ENCODE measurements at regions not wholly inside any gene's neighbourhood (a gene's known extent, or its start where the extent isn't known, plus 50 kb on each side); places are given as distances from the start of the nearest gene placed in this dataset.

DNA sequence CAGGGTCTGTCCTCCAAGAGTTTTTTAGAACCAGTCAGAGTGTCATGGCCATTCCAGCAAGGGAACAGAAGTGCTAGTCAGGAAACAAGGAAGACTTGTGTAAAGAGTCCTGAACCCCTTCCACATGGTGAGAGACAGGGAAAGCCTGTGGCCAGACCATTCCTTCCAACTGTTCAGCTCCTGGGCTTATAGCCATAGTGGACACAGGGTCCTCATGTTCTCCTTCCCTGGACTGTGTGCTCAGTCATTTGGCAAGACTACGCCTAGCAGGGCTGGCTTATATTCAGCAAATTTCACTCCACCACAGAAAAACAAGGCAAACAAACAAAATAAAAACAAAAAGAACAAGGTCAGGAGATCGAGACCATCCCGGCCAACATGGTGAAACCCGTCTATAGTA is 60.5 kb downstream of the NRN1 start:
- TF ChIP-seq, protein P1, sequence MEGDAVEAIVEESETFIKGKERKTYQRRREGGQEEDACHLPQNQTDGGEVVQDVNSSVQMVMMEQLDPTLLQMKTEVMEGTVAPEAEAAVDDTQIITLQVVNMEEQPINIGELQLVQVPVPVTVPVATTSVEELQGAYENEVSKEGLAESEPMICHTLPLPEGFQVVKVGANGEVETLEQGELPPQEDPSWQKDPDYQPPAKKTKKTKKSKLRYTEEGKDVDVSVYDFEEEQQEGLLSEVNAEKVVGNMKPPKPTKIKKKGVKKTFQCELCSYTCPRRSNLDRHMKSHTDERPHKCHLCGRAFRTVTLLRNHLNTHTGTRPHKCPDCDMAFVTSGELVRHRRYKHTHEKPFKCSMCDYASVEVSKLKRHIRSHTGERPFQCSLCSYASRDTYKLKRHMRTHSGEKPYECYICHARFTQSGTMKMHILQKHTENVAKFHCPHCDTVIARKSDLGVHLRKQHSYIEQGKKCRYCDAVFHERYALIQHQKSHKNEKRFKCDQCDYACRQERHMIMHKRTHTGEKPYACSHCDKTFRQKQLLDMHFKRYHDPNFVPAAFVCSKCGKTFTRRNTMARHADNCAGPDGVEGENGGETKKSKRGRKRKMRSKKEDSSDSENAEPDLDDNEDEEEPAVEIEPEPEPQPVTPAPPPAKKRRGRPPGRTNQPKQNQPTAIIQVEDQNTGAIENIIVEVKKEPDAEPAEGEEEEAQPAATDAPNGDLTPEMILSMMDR (IDR thresholded peaks at IDR 0.05; ENCODE audit: low read depth, low read length), result no peak
- TF ChIP-seq, protein P2, sequence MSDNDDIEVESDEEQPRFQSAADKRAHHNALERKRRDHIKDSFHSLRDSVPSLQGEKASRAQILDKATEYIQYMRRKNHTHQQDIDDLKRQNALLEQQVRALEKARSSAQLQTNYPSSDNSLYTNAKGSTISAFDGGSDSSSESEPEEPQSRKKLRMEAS (IDR thresholded peaks at IDR 0.05; ENCODE audit: low read depth, low read length), result no peak
- TF ChIP-seq POLR2A (IDR thresholded peaks at IDR 0.05; ENCODE audit: extremely low read depth, insufficient read length), result no peak

Data from NB4 (cell line).